IPS DF 19.7 (cell line): ENCODE measurements at regions not wholly inside any gene's neighbourhood (a gene's known extent, or its start where the extent isn't known, plus 50 kb on each side); places are given as distances from the start of the nearest gene placed in this dataset.

Experiments
- DNase-seq: peaks from one replicate; pipeline ENCODE4 v3.0.0-alpha.2; 2013; ENCODE audit warnings: low read depth, low spot score

- DNase-seq: no peak
These were observed 137.4 kb upstream of the AKR1E2 start for GRCh38 chr10:4688601-4689000.

- no peak for DNase-seq
These were observed 137.8 kb upstream of the AKR1E2 start for GRCh38 chr10:4688168-4688567.

GRCh38 chr10:4687397-4687796 lies 138.6 kb upstream of the AKR1E2 start:
- no peak for DNase-seq

GRCh38 chr10:4686644-4686996 lies 139.4 kb upstream of the AKR1E2 start:
- no peak for DNase-seq

GRCh38 chr10:4685904-4686643 lies 139.9 kb upstream of the AKR1E2 start:
- no peak for DNase-seq

GRCh38 chr10:4685491-4685890 lies 140.5 kb upstream of the AKR1E2 start:
- DNase-seq: no peak

GRCh38 chr10:4684434-4684833 lies 141.6 kb upstream of the AKR1E2 start:
- DNase-seq: no peak

- DNase-seq: no peak
These were observed 142.2 kb upstream of the AKR1E2 start for GRCh38 chr10:4683838-4684237.

GRCh38 chr10:4683137-4683536 lies 142.9 kb upstream of the AKR1E2 start:
- DNase-seq: no peak

- no peak for DNase-seq
These were observed 146.9 kb upstream of the AKR1E2 start for GRCh38 chr10:4678951-4679671.

GRCh38 chr10:4678023-4678950 lies 147.7 kb upstream of the AKR1E2 start:
- DNase-seq: no peak

- no peak for DNase-seq
These were observed 148.5 kb upstream of the AKR1E2 start for GRCh38 chr10:4677296-4678021.

- no peak for DNase-seq
These were observed 149.4 kb upstream of the AKR1E2 start for GRCh38 chr10:4676566-4676965.

GRCh38 chr10:4675808-4676207 lies 150.2 kb upstream of the AKR1E2 start:
- DNase-seq: no peak

GRCh38 chr10:4673279-4674040 lies 152.5 kb upstream of the AKR1E2 start:
- DNase-seq: no peak

GRCh38 chr10:4672201-4672600 lies 153.8 kb upstream of the AKR1E2 start:
- DNase-seq: no peak

- DNase-seq: no peak
These were observed 154.4 kb upstream of the AKR1E2 start for GRCh38 chr10:4671451-4672145.

GRCh38 chr10:4670737-4671136 lies 155.3 kb upstream of the AKR1E2 start:
- DNase-seq: no peak

GRCh38 chr10:4669585-4669984 lies 156.4 kb upstream of the AKR1E2 start:
- no peak for DNase-seq
